HG03571 (cell line): ENCODE measurements at regions not wholly inside any gene's neighbourhood (a gene's known extent, or its start where the extent isn't known, plus 50 kb on each side); places are given as distances from the start of the nearest gene placed in this dataset.
"Not testable (repeated sequence)": the region's sequence is repeated elsewhere in the genome, so short reads cannot be mapped to it uniquely, and the experiment has no call there.

ENCODE experiments used
- ATAC-seq: cut with Tn5 transposase; IDR thresholded peaks from one replicate; pipeline ENCODE4 v1.9.1; 2021; ENCODE audit not compliant: unreplicated experiment

- ATAC-seq = no peak
Measured at GRCh38 chr7:121621937-121622336, 225.8 kb upstream of the FAM3C start.

GRCh38 chr7:121620953-121621606 is 225.0 kb upstream of the FAM3C start:
- ATAC-seq = no peak

- ATAC-seq = no peak
Measured at GRCh38 chr7:121620206-121620605, 224.1 kb upstream of the FAM3C start.

- no peak for ATAC-seq
Measured at GRCh38 chr7:121618182-121618581, 222.1 kb upstream of the FAM3C start.

- ATAC-seq = no peak
Measured at GRCh38 chr7:121610243-121610642, 214.1 kb upstream of the FAM3C start.

GRCh38 chr7:121609208-121609607 is 213.1 kb upstream of the FAM3C start:
- ATAC-seq = no peak

GRCh38 chr7:121608785-121609184 is 212.7 kb upstream of the FAM3C start:
- ATAC-seq = no peak

GRCh38 chr7:121608183-121608582 is 212.1 kb upstream of the FAM3C start:
- not testable (repeated sequence) for ATAC-seq

- no peak for ATAC-seq
Measured at GRCh38 chr7:121605317-121605680, 209.2 kb upstream of the FAM3C start.

- ATAC-seq = no peak
Measured at GRCh38 chr7:121604627-121605316, 208.7 kb upstream of the FAM3C start.

- no peak for ATAC-seq
Measured at GRCh38 chr7:121603886-121604285, 207.8 kb upstream of the FAM3C start.

- ATAC-seq = no peak
Measured at GRCh38 chr7:121599887-121600286, 203.8 kb upstream of the FAM3C start.

GRCh38 chr7:121595758-121596696 is 199.9 kb upstream of the FAM3C start:
- ATAC-seq = no peak

GRCh38 chr7:121591926-121592325 is 195.8 kb upstream of the FAM3C start:
- ATAC-seq = no peak

- ATAC-seq = no peak
Measured at GRCh38 chr7:121587435-121587834, 191.3 kb upstream of the FAM3C start.

GRCh38 chr7:121582258-121582657 is 186.2 kb upstream of the FAM3C start:
- ATAC-seq = no peak

GRCh38 chr7:121579639-121580038 is 183.5 kb upstream of the FAM3C start:
- ATAC-seq = no peak

GRCh38 chr7:121578669-121579068 is 182.6 kb upstream of the FAM3C start:
- no peak for ATAC-seq

GRCh38 chr7:121576148-121576917 is 180.2 kb upstream of the FAM3C start:
- no peak for ATAC-seq

- ATAC-seq = no peak
Measured at GRCh38 chr7:121575194-121575765, 179.2 kb upstream of the FAM3C start.

- ATAC-seq = no peak
Measured at GRCh38 chr7:121574109-121574508, 178.0 kb upstream of the FAM3C start.
